Transverse colon (tissue), 4 donors: ENCODE measurements at regions not wholly inside any gene's neighbourhood (a gene's known extent, or its start where the extent isn't known, plus 50 kb on each side); places are given as distances from the start of the nearest gene placed in this dataset.

Source experiments
- CTCF ChIP-seq, 5 experiments: fragments of 200-600 bp in 3 of 5; fragments of 450-650 bp in 2 of 5; sonication (generic) in 3 of 5; IDR thresholded peaks; 1 replicate in 2 of 5; 2 replicates in 3 of 5; pipeline ENCODE4 v1.5.1; 2016 to 2017; ENCODE audit warnings: antibody characterized with exemption in 5 of 5, inconsistent platforms in 3 of 5, mild to moderate bottlenecking in 2 of 5, moderate library complexity in 1 of 5
- EP300 ChIP-seq: sonication (generic); formaldehyde crosslinking; IDR thresholded peaks from one replicate; pipeline ENCODE4 v1.6.1; 2017; ENCODE audit warnings: antibody characterized with exemption, low read depth
- POLR2A ChIP-seq: fragments of 450-650 bp; IDR thresholded peaks from one replicate; pipeline ENCODE4 v1.6.1; 2016; ENCODE audit warnings: antibody characterized with exemption, mild to moderate bottlenecking, moderate library complexity
- POLR2AphosphoS5 ChIP-seq, 3 donors: sonication (generic); formaldehyde crosslinking; IDR thresholded peaks; one replicate each; pipeline ENCODE4 v1.6.1; 2016; ENCODE audit warnings: antibody characterized with exemption in 3 of 3

GRCh38 chr2:156727867-156728266 lies 291.7 kb downstream of the GPD2 start:
- TF ChIP-seq CTCF (IDR thresholded peaks at IDR 0.05): no peak
- TF ChIP-seq POLR2A: no peak
- TF ChIP-seq POLR2AphosphoS5 (IDR thresholded peaks at IDR 0.05): no peak
- no peak for TF ChIP-seq EP300
